A549 (cell line): ENCODE measurements at regions not wholly inside any gene's neighbourhood (a gene's known extent, or its start where the extent isn't known, plus 50 kb on each side); places are given as distances from the start of the nearest gene placed in this dataset.

ENCODE experiments used
- ATAC-seq, 2 experiments: fragments of 200-7000 bp in 1 of 2; fragments of >200 bp in 1 of 2; cut with Nextera tagmentation in 1 of 2; cut with Tn5 transposase in 1 of 2; 3 replicates each; pipeline versions ENCODE4 v1.8.0 to v1.9.1; 2018 to 2020; ENCODE audit warnings: mild to moderate bottlenecking in 1 of 2, moderate library complexity in 1 of 2
- CTCF ChIA-PET: fragments of 300-600 bp; sonication (Branson Sonifier 250); formaldehyde crosslinking; extraction: SDS; loops from one replicate; lab custom pipeline; 2021; ENCODE audit warnings: antibody characterized with exemption, inconsistent platforms; lab: Yijun Ruan, JAX
- POLR2A ChIA-PET: fragments of 350-600 bp; formaldehyde crosslinking; extraction: SDS; loops from one replicate; lab custom pipeline; 2021; ENCODE audit warnings: antibody characterized with exemption, inconsistent platforms; lab: Yijun Ruan, JAX
- DNase-seq, 2 experiments: peaks; one replicate each; pipeline versions ENCODE4 v3.0.0 to v3.0.0-alpha.2; 2011 to 2016; ENCODE audit warnings: low read depth in 1 of 2, low spot score in 1 of 2
- FAIRE-seq: peaks from 2 replicates; lab custom pipeline; 2011; peaks lifted over from hg19 to GRCh38; lab: Jason Lieb, UNC
- H3K27ac ChIP-seq, 2 experiments: fragments of >200 bp; sonication (Bioruptor Twin); formaldehyde crosslinking; 3 replicates each; pipeline ENCODE4 v1.5.1; 2016 to 2017
- H3K4me1 ChIP-seq: fragments of >200 bp; sonication (Bioruptor Twin); formaldehyde crosslinking; 3 replicates; pipeline ENCODE4 v1.6.1; 2016
- H3K4me2 ChIP-seq: fragments of >200 bp; sonication (Bioruptor Twin); formaldehyde crosslinking; 3 replicates; pipeline ENCODE4 v1.6.1; 2016
- H3K4me3 ChIP-seq: fragments of >200 bp; sonication (Bioruptor Twin); formaldehyde crosslinking; 3 replicates; pipeline ENCODE4 v1.5.1; 2016
- H3K9me3 ChIP-seq: fragments of >200 bp; sonication (Bioruptor Twin); formaldehyde crosslinking; 3 replicates; pipeline ENCODE4 v1.6.1; 2016
- ATOH8 ChIP-seq: fragments of 250-450 bp; sonication (Bioruptor Pico); IDR thresholded peaks from 2 replicates; pipeline ENCODE4 v1.5.0; 2020; ENCODE audit warnings: low read depth, mild to moderate bottlenecking, moderate library complexity
- CHD2 ChIP-seq: fragments of 150-350 bp; IDR thresholded peaks from 2 replicates; pipeline ENCODE4 v1.6.1; 2014; ENCODE audit warnings: low read length; ENCODE audit not compliant: partially characterized antibody
- CTCF ChIP-seq: fragments of >200 bp; sonication (Bioruptor Twin); formaldehyde crosslinking; IDR thresholded peaks from 3 replicates; pipeline ENCODE4 v1.5.1; 2016
- EHF ChIP-seq: fragments of 250-450 bp; sonication (Bioruptor Pico); IDR thresholded peaks from 2 replicates; pipeline ENCODE4 v1.5.0; 2020; ENCODE audit warnings: mild to moderate bottlenecking
- ELK1 ChIP-seq: fragments of 150-350 bp; IDR thresholded peaks from 2 replicates; pipeline ENCODE4 v1.6.1; 2014; ENCODE audit warnings: low read depth, mild to moderate bottlenecking, low read length
- EP300 ChIP-seq, 2 experiments: fragments of >200 bp; sonication (Bioruptor Twin); formaldehyde crosslinking; IDR thresholded peaks; 2 replicates in 1 of 2; 3 replicates in 1 of 2; pipeline ENCODE4 v1.6.1; 2016 to 2017
- ESRRA ChIP-seq: fragments of 150-350 bp; IDR thresholded peaks from 2 replicates; pipeline ENCODE4 v1.6.1; 2014; ENCODE audit warnings: mild to moderate bottlenecking, low read length, borderline replicate concordance
- FOSL2 ChIP-seq, 2 experiments: fragments of 450-650 bp in 1 of 2; fragments of >200 bp in 1 of 2; sonication (Bioruptor Twin) in 1 of 2; formaldehyde crosslinking; IDR thresholded peaks; 2 replicates each; pipeline versions ENCODE4 v1.5.0 to v1.6.1; 2016 to 2020; ENCODE audit warnings: mild to moderate bottlenecking in 1 of 2, moderate library complexity in 1 of 2
- HDAC2 ChIP-seq: fragments of 200-600 bp; sonication (generic); IDR thresholded peaks from 2 replicates; pipeline ENCODE4 v1.6.1; 2016
- JUNB ChIP-seq: fragments of >200 bp; sonication (Bioruptor Twin); formaldehyde crosslinking; IDR thresholded peaks from 2 replicates; pipeline ENCODE4 v1.6.1; 2016
- KDM5A ChIP-seq: fragments of 200-600 bp; sonication (generic); IDR thresholded peaks from 2 replicates; pipeline ENCODE4 v1.6.1; 2016; ENCODE audit warnings: antibody characterized with exemption, mild to moderate bottlenecking
- MAX ChIP-seq: IDR thresholded peaks from 2 replicates; pipeline ENCODE4 v1.6.1; 2012
- MAZ ChIP-seq: fragments of 150-350 bp; IDR thresholded peaks from 2 replicates; pipeline ENCODE4 v1.6.1; 2014; ENCODE audit warnings: antibody characterized with exemption, low read depth, low read length, borderline replicate concordance
- NR3C1 ChIP-seq: fragments of >200 bp; sonication (Bioruptor Twin); formaldehyde crosslinking; IDR thresholded peaks from 3 replicates; pipeline ENCODE4 v1.6.1; 2017
- POLR2A ChIP-seq: IDR thresholded peaks from 2 replicates; pipeline ENCODE4 v1.6.1; 2012; ENCODE audit warnings: mild to moderate bottlenecking, low read length
- RAD21 ChIP-seq, 2 experiments: fragments of >200 bp in 1 of 2; sonication (Bioruptor Twin) in 1 of 2; formaldehyde crosslinking in 1 of 2; IDR thresholded peaks in 1 of 2; conservative IDR thresholded peaks in 1 of 2; 2 replicates in 1 of 2; 3 replicates in 1 of 2; pipeline ENCODE4 v1.6.1; 2012 to 2018; ENCODE audit warnings: inconsistent platforms in 1 of 2
- RCOR1 ChIP-seq: fragments of 150-350 bp; IDR thresholded peaks from 2 replicates; pipeline ENCODE4 v1.6.1; 2014; ENCODE audit warnings: antibody characterized with exemption, low read length, low read depth
- SMC3 ChIP-seq: fragments of >200 bp; sonication (Bioruptor Twin); formaldehyde crosslinking; IDR thresholded peaks from 3 replicates; pipeline ENCODE4 v1.6.1; 2018; ENCODE audit warnings: inconsistent platforms
- SREBF2 ChIP-seq: fragments of 450-650 bp; IDR thresholded peaks from 2 replicates; pipeline ENCODE4 v1.6.1; 2014; ENCODE audit warnings: mild to moderate bottlenecking, moderate library complexity
- TP53 ChIP-seq: fragments of 250-450 bp; sonication (Bioruptor Pico); IDR thresholded peaks from 2 replicates; pipeline ENCODE4 v1.5.0; 2021; ENCODE audit warnings: mild to moderate bottlenecking, moderate library complexity
- ZFP36 ChIP-seq: fragments of 450-650 bp; IDR thresholded peaks from 2 replicates; pipeline ENCODE4 v1.6.1; 2014; ENCODE audit warnings: borderline replicate concordance; ENCODE audit not compliant: partially characterized antibody
- WGBS: methylation state at CpG from one replicate; pipeline ENCODE4 v1.1.6; 2017; ENCODE audit errors: missing lambda C conversion rate; 5-methylcytosine and 5-hydroxymethylcytosine counted together
- TF ChIP-seq, protein P1 (sequence below): IDR thresholded peaks from 2 replicates; pipeline ENCODE4 v1.6.1; 2012; ENCODE audit warnings: low read depth, borderline replicate concordance

GRCh38 chr13:62123409-62123808, 707.8 kb upstream of the PCDH20 start:
- Histone ChIP-seq H3K27ac (no peak overlapping the region), H3K4me2 (no peak overlapping the region), H3K4me1 (no peaks in the 10 kb centered on the region), H3K4me3 (no peak overlapping the region), H3K9me3 (no peaks in the 10 kb centered on the region)
- POLR2A ChIA-PET, result no interaction called here
- CTCF ChIA-PET, result no interaction called here
- no peak for DNase-seq
- TF ChIP-seq MAZ (no peak), ATOH8 (CRISPR knock-in tag) (no peak), SREBF2 (no peak), MAX (no peak), RCOR1 (no peak), FOSL2 (IDR thresholded peaks at IDR 0.05) (no peak), FOSL2 (CRISPR knock-in tag; IDR thresholded peaks at IDR 0.05) (no peak), ZFP36 (no peak), CHD2 (no peak), JUNB (no peak)
- FAIRE-seq, result no peak
- ATAC-seq, result no peak
- 11% methylated on average over 2 of the region's 2 CpGs for WGBS

DNA sequence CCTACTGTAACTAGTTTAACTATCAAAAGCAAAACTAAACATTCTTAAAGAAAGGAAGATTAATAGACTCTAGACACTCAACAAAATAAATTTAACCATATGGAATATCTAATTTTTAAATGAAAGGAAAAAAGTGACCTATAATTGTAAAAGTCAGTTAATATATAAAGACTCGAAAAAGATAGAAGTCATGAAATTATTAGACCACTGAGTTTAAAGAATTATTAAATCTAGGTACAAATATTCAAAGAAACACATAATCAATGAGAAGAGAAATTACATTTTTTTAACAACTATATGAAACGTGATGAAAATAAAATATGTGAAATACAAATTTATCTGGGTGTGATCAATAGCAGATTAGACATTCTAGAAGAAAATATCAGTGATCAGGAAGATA, 706.8 kb upstream of the PCDH20 start:
- Histone ChIP-seq H3K4me2 (no peak overlapping the region), H3K9me3 (no peaks in the 10 kb centered on the region), H3K4me1 (no peaks in the 10 kb centered on the region), H3K4me3 (no peak overlapping the region), H3K27ac (no peak overlapping the region)
- no peak for ATAC-seq
- TF ChIP-seq EP300 (IDR thresholded peaks at IDR 0.05) (no peak), ESRRA (no peak), TP53 (no peak), ELK1 (no peak), EHF (no peak), NR3C1 (no peak), HDAC2 (no peak)
- TF ChIP-seq, protein P1, sequence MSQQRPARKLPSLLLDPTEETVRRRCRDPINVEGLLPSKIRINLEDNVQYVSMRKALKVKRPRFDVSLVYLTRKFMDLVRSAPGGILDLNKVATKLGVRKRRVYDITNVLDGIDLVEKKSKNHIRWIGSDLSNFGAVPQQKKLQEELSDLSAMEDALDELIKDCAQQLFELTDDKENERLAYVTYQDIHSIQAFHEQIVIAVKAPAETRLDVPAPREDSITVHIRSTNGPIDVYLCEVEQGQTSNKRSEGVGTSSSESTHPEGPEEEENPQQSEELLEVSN, result no peak
- 9% methylated on average over 2 of the region's 2 CpGs for WGBS
- ChIA-PET POLR2A (no interaction called here), CTCF (no interaction called here)
- FAIRE-seq, result no peak
- DNase-seq, result no peak

DNA sequence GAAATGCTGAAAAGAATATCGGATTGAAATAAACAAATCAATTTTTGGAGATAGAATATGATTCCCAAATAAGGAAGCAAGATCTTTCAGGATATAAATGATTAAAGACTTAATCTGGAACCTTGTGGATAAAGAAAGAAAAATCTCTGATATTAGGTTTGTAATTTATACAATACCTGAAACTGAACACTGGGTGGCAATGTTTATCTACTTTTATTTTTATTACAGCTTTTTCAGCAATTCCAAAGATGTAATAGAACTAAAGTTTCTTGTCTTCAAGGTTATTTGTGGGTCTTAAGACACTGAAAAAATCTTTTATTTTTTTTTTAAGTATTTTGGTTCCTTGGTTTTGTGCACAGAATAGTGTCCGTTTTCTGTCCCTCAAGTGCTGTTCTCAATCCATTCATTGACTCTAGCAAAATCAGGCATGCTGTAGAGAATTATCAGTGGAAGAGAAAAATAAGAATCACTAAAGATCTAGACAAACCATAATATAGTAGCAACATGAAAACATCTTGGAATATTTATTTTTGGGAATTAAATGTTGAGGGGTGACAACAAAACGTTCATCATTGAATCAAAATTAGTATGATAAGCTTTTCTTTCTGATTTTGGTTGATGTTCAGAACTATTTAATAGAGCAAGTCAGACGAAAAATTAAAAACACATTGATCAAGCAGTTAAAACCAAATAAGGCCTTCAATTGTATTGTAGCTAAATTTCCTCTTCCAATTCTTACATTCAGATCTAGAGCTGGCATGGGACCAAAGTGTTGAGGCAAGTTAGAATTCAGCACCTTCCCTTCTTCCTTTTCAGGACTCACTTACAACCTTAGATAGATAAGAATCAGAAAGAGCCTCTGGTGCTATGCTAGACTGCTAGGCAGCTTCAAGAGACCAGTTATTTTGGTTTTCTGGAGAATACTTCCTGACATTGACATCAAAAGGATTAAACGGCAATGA, 704.4 kb upstream of the PCDH20 start:
- no peaks in the 10 kb centered on the region for H3K9me3 ChIP-seq
- ChIA-PET CTCF (interaction anchor here (0.7 to 1.5 kb wide), 5 partner anchors 10 to 164 kb away, joined by 3 to 5 read pairs (median 4); no protein-coding TSS in a partner anchor), POLR2A (no interaction called here)
- H3K4me1 ChIP-seq, result no peaks in the 10 kb centered on the region
- no peak overlapping the region for H3K27ac ChIP-seq
- ATAC-seq, result no peak
- TF ChIP-seq KDM5A (no peak), POLR2A (no peak), CTCF (peak; percentile 46; the same call in 2 of the 3 replicates), SMC3 (peak; percentile 39; the same call in 1 of the 3 replicates), RAD21 (conservative IDR thresholded peaks at IDR 0.05 in 1 of 2, IDR thresholded peaks at IDR 0.05 in 1 of 2) (peak; percentile 43 to 62)
- H3K4me2 ChIP-seq, result no peak overlapping the region
- no peak for FAIRE-seq
- DNase-seq, result peak in 1 of 2 experiments; percentile 1
- no peak overlapping the region for H3K4me3 ChIP-seq
- WGBS, result 24% methylated on average over 5 of the region's 5 CpGs
